NB4 (cell line): ENCODE measurements at regions not wholly inside any gene's neighbourhood (a gene's known extent, or its start where the extent isn't known, plus 50 kb on each side); places are given as distances from the start of the nearest gene placed in this dataset.
"Not testable (repeated sequence)": the region's sequence is repeated elsewhere in the genome, so short reads cannot be mapped to it uniquely, and the experiment has no call there.

Source experiments
- DNase-seq: peaks from one replicate; pipeline ENCODE4 v3.0.0; 2010; ENCODE audit warnings: low read depth
- H3K4me3 ChIP-seq: one replicate; pipeline ENCODE4 v1.5.1; 2011; ENCODE audit warnings: mild to moderate bottlenecking, low read depth, low read length, moderate library complexity
- CTCF ChIP-seq: IDR thresholded peaks from one replicate; pipeline ENCODE4 v1.5.1; 2012; ENCODE audit warnings: low read depth, low read length
- MAX ChIP-seq: IDR thresholded peaks from 2 replicates; pipeline ENCODE4 v1.6.1; 2011; ENCODE audit warnings: low read depth, low read length
- MYC ChIP-seq: IDR thresholded peaks from 2 replicates; pipeline ENCODE4 v1.6.1; 2011; ENCODE audit warnings: low read depth, low read length
- POLR2A ChIP-seq: IDR thresholded peaks from 2 replicates; pipeline ENCODE4 v1.6.1; 2011; ENCODE audit warnings: mild to moderate bottlenecking; ENCODE audit not compliant: insufficient read length; ENCODE audit errors: extremely low read depth

GRCh38 chr1:189803364-189803763, 674.3 kb downstream of the BRINP3 start:
- no peak overlapping the region for H3K4me3 ChIP-seq
- TF ChIP-seq POLR2A (no peak), MAX (no peak), MYC (no peak), CTCF (no peak)
- no peak for DNase-seq

- no peak overlapping the region for H3K4me3 ChIP-seq
- DNase-seq: no peak
- no peak for TF ChIP-seq MAX
- no peak for TF ChIP-seq MYC
- no peak for TF ChIP-seq POLR2A
- TF ChIP-seq CTCF: no peak
Observed at GRCh38 chr1:189804352-189804751, 673.3 kb downstream of the BRINP3 start.

GRCh38 chr1:189805735-189806134, 671.9 kb downstream of the BRINP3 start:
- H3K4me3 ChIP-seq: no peak overlapping the region
- no peak for DNase-seq
- TF ChIP-seq CTCF: no peak
- no peak for TF ChIP-seq MYC

DNA sequence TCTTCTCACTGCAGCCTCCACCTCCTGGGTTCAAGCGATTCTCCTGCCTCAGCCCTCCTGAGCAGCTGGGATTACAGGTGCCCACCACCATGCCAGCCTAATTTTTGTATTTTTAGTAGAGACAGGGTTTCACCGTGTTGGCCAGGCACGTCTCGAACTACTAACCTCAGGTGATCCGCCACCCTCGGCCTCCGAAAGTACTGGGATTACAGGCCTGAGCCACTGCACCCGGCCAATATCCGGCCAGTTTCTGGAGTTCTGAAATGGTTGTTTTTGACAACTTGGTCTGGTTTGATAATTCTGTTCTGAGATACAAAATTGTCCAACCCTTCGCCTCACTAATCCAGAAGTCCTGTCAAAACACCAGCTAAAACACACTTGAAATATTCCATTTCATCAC, 667.0 kb downstream of the BRINP3 start:
- DNase-seq, H3K4me3 ChIP-seq: not testable (repeated sequence)

DNA sequence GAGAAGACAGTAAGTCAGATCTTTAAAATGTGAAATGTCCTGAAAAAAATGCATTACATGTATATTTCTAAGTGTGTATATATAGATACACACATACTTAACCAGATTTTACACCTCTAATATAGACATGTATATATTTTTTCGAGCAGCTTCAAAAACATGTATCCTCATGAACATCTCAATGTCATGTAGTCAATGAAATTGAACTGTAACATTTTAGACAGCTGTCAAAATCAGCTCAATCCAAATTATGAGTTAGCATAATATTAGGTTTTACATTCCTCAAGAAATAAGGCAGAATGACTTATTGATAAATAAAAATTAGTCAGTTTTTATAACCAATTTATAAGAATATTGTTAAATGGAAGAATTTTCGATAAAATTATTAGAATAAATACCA, 665.7 kb downstream of the BRINP3 start:
- TF ChIP-seq POLR2A: no peak
- TF ChIP-seq CTCF: no peak
- no peak for TF ChIP-seq MYC
- no peak for TF ChIP-seq MAX
- no peak for DNase-seq
- H3K4me3 ChIP-seq: no peak overlapping the region

GRCh38 chr1:189816558-189816957, 661.1 kb downstream of the BRINP3 start:
- no peak for DNase-seq
- TF ChIP-seq POLR2A (no peak), CTCF (no peak), MAX (no peak), MYC (no peak)
- no peak overlapping the region for H3K4me3 ChIP-seq

DNA sequence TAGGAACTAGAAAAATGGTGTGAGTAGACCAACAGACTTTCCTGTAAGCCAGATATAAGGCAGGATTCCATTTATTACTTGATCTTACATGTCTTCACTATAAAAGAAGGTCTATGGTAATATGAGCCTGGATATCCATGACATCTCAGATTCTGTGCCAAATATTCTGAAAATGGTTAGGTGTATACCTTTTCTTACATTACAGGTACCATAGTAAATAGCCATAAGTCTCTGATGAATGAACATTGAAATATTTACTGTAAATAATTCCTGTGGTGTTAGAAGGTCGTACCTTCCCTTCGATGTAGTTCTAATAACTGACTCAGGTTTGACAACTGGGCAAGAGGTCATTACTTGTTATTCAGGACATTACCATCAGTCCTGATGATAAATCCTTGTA, 657.9 kb downstream of the BRINP3 start:
- H3K4me3 ChIP-seq: no peak overlapping the region
- no peak for DNase-seq
- TF ChIP-seq POLR2A: no peak
- no peak for TF ChIP-seq MYC
- TF ChIP-seq CTCF: no peak
- no peak for TF ChIP-seq MAX
